B cell (primary cell): ENCODE measurements at regions not wholly inside any gene's neighbourhood (a gene's known extent, or its start where the extent isn't known, plus 50 kb on each side); places are given as distances from the start of the nearest gene placed in this dataset.

Experiments used
- CTCF ChIP-seq: fragments of 200-600 bp; IDR thresholded peaks from one replicate; pipeline ENCODE4 v1.8.0; 2022; ENCODE audit warnings: antibody characterized with exemption, mild to moderate bottlenecking
- EZH2 ChIP-seq: IDR thresholded peaks from 2 replicates; pipeline ENCODE4 v1.6.1; 2012; ENCODE audit warnings: borderline replicate concordance, low read depth, mild to moderate bottlenecking, moderate library complexity, low read length; ENCODE audit not compliant: insufficient read depth, poor library complexity, severe bottlenecking

GRCh38 chr16:86224629-86225028 lies 285.7 kb upstream of the FOXF1 start:
- TF ChIP-seq CTCF = no peak
- no peak for TF ChIP-seq EZH2
